Activated T-cell treated with anti-CD3 and anti-CD28 coated beads, Interleukin-2, amount 50 U/mL, for 72 hours (primary cell): ENCODE measurements at regions not wholly inside any gene's neighbourhood (a gene's known extent, or its start where the extent isn't known, plus 50 kb on each side); places are given as distances from the start of the nearest gene placed in this dataset.

Experiments used
- ATAC-seq, 2 donors: fragments of 150-1000 bp; cut with Tn5 transposase; replicated peaks in 1 of 2; 2 replicates each; pipeline ENCODE4 v1.10.0; 2021; ENCODE audit warnings: moderate library complexity in 2 of 2, mild to moderate bottlenecking in 1 of 2
- DNase-seq, 2 donors: peaks; one replicate each; pipeline ENCODE4 v3.0.0; 2021 to 2022; ENCODE audit warnings: mixed read lengths in 1 of 2
- H3K27ac Mint-ChIP-seq: one replicate; pipeline ENCODE4 v1.8.0; 2022; ENCODE audit warnings: mild to moderate bottlenecking, moderate library complexity, mixed read lengths
- H3K27me3 Mint-ChIP-seq: one replicate; pipeline ENCODE4 v1.8.0; 2022; ENCODE audit warnings: low read depth, mixed read lengths
- H3K36me3 Mint-ChIP-seq, 2 donors: one replicate each; pipeline ENCODE4 v1.8.0; 2022; ENCODE audit warnings: mixed read lengths in 2 of 2, mild to moderate bottlenecking in 1 of 2; ENCODE audit not compliant: insufficient read depth in 2 of 2
- H3K4me1 Mint-ChIP-seq: one replicate; pipeline ENCODE4 v1.8.0; 2022; ENCODE audit warnings: low read depth, mixed read lengths
- H3K4me3 Mint-ChIP-seq, 2 donors: one replicate each; pipeline ENCODE4 v1.8.0; 2022; ENCODE audit warnings: mild to moderate bottlenecking in 2 of 2, mixed read lengths in 2 of 2, moderate library complexity in 2 of 2
- H3K9me3 Mint-ChIP-seq, 2 donors: one replicate each; pipeline ENCODE4 v1.8.0; 2022; ENCODE audit warnings: mixed read lengths in 2 of 2

GRCh38 chr1:5002676-5003075 lies 348.3 kb downstream of the AJAP1 start:
- no peak for ATAC-seq
- Mint-ChIP-seq H3K9me3 (peaks cover 5 to 10% of the 10 kb centered on the region in 2 donors), H3K27ac (no peak overlapping the region), H3K36me3 (peaks cover 0 to 2% of the 10 kb centered on the region in 2 donors), H3K4me3 (no peak overlapping the region), H3K27me3 (peaks cover 9% of the 10 kb centered on the region), H3K4me1 (no peaks in the 10 kb centered on the region)
- no peak for DNase-seq

GRCh38 chr1:5001466-5001865 lies 347.1 kb downstream of the AJAP1 start:
- no peak overlapping the region for H3K27ac Mint-ChIP-seq
- ATAC-seq, result no peak
- H3K27me3 Mint-ChIP-seq, result peaks cover 9% of the 10 kb centered on the region
- no peaks in the 10 kb centered on the region for H3K4me1 Mint-ChIP-seq
- peaks cover 5 to 10% of the 10 kb centered on the region in 2 donors for H3K9me3 Mint-ChIP-seq
- peaks cover 0 to 2% of the 10 kb centered on the region in 2 donors for H3K36me3 Mint-ChIP-seq
- H3K4me3 Mint-ChIP-seq, result no peak overlapping the region
- no peak for DNase-seq

- ATAC-seq (no peak), DNase-seq (no peak)
- no peak overlapping the region for H3K27ac Mint-ChIP-seq
- no peak overlapping the region for H3K4me3 Mint-ChIP-seq
- H3K27me3 Mint-ChIP-seq, result no peaks in the 10 kb centered on the region
- peaks cover 0 to 2% of the 10 kb centered on the region in 2 donors for H3K36me3 Mint-ChIP-seq
- H3K9me3 Mint-ChIP-seq, result peaks cover 0 to 4% of the 10 kb centered on the region in 2 donors
- H3K4me1 Mint-ChIP-seq, result no peaks in the 10 kb centered on the region
Measured at GRCh38 chr1:4986306-4986705, 331.9 kb downstream of the AJAP1 start.

GRCh38 chr1:4984841-4985240 lies 330.4 kb downstream of the AJAP1 start:
- Mint-ChIP-seq H3K4me1 (no peaks in the 10 kb centered on the region), H3K9me3 (peaks cover 0 to 4% of the 10 kb centered on the region in 2 donors), H3K36me3 (peaks cover 0 to 2% of the 10 kb centered on the region in 2 donors), H3K4me3 (no peak overlapping the region), H3K27ac (no peak overlapping the region), H3K27me3 (no peaks in the 10 kb centered on the region)
- no peak for ATAC-seq
- DNase-seq, result no peak

GRCh38 chr1:4980211-4980610 lies 325.8 kb downstream of the AJAP1 start:
- H3K36me3 Mint-ChIP-seq, result peaks cover 0 to 2% of the 10 kb centered on the region in 2 donors

GRCh38 chr1:4978660-4979390 lies 324.4 kb downstream of the AJAP1 start:
- Mint-ChIP-seq H3K9me3 (peaks cover 0 to 4% of the 10 kb centered on the region in 2 donors), H3K27me3 (no peaks in the 10 kb centered on the region), H3K4me1 (no peaks in the 10 kb centered on the region), H3K36me3 (peaks cover 0 to 1% of the 10 kb centered on the region in 2 donors), H3K4me3 (no peak overlapping the region), H3K27ac (no peak overlapping the region)
- ATAC-seq, result no peak
- DNase-seq, result no peak

More at GRCh38 chr1:4980211-4980610, 325.8 kb downstream of the AJAP1 start:
- no peak for DNase-seq
- Mint-ChIP-seq H3K27ac (no peak overlapping the region), H3K4me3 (no peak overlapping the region), H3K9me3 (peaks cover 0 to 4% of the 10 kb centered on the region in 2 donors), H3K4me1 (no peaks in the 10 kb centered on the region), H3K27me3 (no peaks in the 10 kb centered on the region)
- ATAC-seq, result no peak

GRCh38 chr1:4977701-4978100 lies 323.3 kb downstream of the AJAP1 start:
- ATAC-seq, result no peak
- Mint-ChIP-seq H3K4me3 (no peak overlapping the region), H3K27me3 (no peaks in the 10 kb centered on the region), H3K36me3 (no peaks in the 10 kb centered on the region), H3K9me3 (no peaks in the 10 kb centered on the region), H3K4me1 (no peaks in the 10 kb centered on the region), H3K27ac (no peak overlapping the region)
- no peak for DNase-seq

- no peak for DNase-seq
- H3K4me1 Mint-ChIP-seq, result no peaks in the 10 kb centered on the region
- no peaks in the 10 kb centered on the region for H3K9me3 Mint-ChIP-seq
- H3K27ac Mint-ChIP-seq, result no peak overlapping the region
- H3K36me3 Mint-ChIP-seq, result no peaks in the 10 kb centered on the region
- no peak for ATAC-seq
- no peak overlapping the region for H3K4me3 Mint-ChIP-seq
- no peaks in the 10 kb centered on the region for H3K27me3 Mint-ChIP-seq
Measured at GRCh38 chr1:4976859-4977440, 322.5 kb downstream of the AJAP1 start.

- ATAC-seq (no peak), DNase-seq (no peak)
- no peaks in the 10 kb centered on the region for H3K9me3 Mint-ChIP-seq
Measured at GRCh38 chr1:4975856-4976255, 321.4 kb downstream of the AJAP1 start.

GRCh38 chr1:4974981-4975685 lies 320.7 kb downstream of the AJAP1 start:
- Mint-ChIP-seq H3K9me3 (no peaks in the 10 kb centered on the region), H3K27me3 (no peaks in the 10 kb centered on the region), H3K27ac (no peak overlapping the region), H3K4me3 (no peak overlapping the region), H3K4me1 (no peaks in the 10 kb centered on the region), H3K36me3 (no peaks in the 10 kb centered on the region)
- ATAC-seq, result no peak
- DNase-seq, result no peak

More at GRCh38 chr1:4975856-4976255, 321.4 kb downstream of the AJAP1 start:
- no peaks in the 10 kb centered on the region for H3K4me1 Mint-ChIP-seq
- H3K36me3 Mint-ChIP-seq, result no peaks in the 10 kb centered on the region
- H3K4me3 Mint-ChIP-seq, result no peak overlapping the region
- H3K27ac Mint-ChIP-seq, result no peak overlapping the region
- H3K27me3 Mint-ChIP-seq, result no peaks in the 10 kb centered on the region

- DNase-seq, result no peak
- Mint-ChIP-seq H3K36me3 (no peaks in the 10 kb centered on the region), H3K27me3 (no peaks in the 10 kb centered on the region), H3K4me1 (no peaks in the 10 kb centered on the region), H3K27ac (no peak overlapping the region), H3K4me3 (no peak overlapping the region), H3K9me3 (no peaks in the 10 kb centered on the region)
- ATAC-seq, result no peak
Measured at GRCh38 chr1:4973341-4973740, 318.9 kb downstream of the AJAP1 start.

- Mint-ChIP-seq H3K9me3 (no peaks in the 10 kb centered on the region), H3K27ac (no peak overlapping the region), H3K4me3 (no peak overlapping the region), H3K36me3 (no peaks in the 10 kb centered on the region), H3K4me1 (no peaks in the 10 kb centered on the region), H3K27me3 (peaks cover 2% of the 10 kb centered on the region)
- DNase-seq, result no peak
- no peak for ATAC-seq
Measured at GRCh38 chr1:4972761-4973320, 318.4 kb downstream of the AJAP1 start.

GRCh38 chr1:4971666-4972065 lies 317.3 kb downstream of the AJAP1 start:
- H3K9me3 Mint-ChIP-seq, result no peaks in the 10 kb centered on the region
- H3K4me1 Mint-ChIP-seq, result no peaks in the 10 kb centered on the region
- ATAC-seq (no peak), DNase-seq (no peak)
- no peaks in the 10 kb centered on the region for H3K36me3 Mint-ChIP-seq
- no peak overlapping the region for H3K4me3 Mint-ChIP-seq
- peaks cover 10% of the 10 kb centered on the region for H3K27me3 Mint-ChIP-seq
- H3K27ac Mint-ChIP-seq, result no peak overlapping the region
